GM23248 (cell line): ENCODE measurements at regions not wholly inside any gene's neighbourhood (a gene's known extent, or its start where the extent isn't known, plus 50 kb on each side); places are given as distances from the start of the nearest gene placed in this dataset.

Experiments used
- EZH2 ChIP-seq: fragments of 200-600 bp; sonication (generic); IDR thresholded peaks from 2 replicates; pipeline ENCODE4 v1.6.1; 2018; ENCODE audit warnings: antibody characterized with exemption, mild to moderate bottlenecking; ENCODE audit not compliant: insufficient read depth, poor library complexity, severe bottlenecking
- EZH2phosphoT487 ChIP-seq: fragments of 200-600 bp; sonication (generic); IDR thresholded peaks from 2 replicates; pipeline ENCODE4 v1.6.1; 2018; ENCODE audit warnings: antibody characterized with exemption, moderate library complexity, mild to moderate bottlenecking, low read depth; ENCODE audit not compliant: insufficient read depth

DNA sequence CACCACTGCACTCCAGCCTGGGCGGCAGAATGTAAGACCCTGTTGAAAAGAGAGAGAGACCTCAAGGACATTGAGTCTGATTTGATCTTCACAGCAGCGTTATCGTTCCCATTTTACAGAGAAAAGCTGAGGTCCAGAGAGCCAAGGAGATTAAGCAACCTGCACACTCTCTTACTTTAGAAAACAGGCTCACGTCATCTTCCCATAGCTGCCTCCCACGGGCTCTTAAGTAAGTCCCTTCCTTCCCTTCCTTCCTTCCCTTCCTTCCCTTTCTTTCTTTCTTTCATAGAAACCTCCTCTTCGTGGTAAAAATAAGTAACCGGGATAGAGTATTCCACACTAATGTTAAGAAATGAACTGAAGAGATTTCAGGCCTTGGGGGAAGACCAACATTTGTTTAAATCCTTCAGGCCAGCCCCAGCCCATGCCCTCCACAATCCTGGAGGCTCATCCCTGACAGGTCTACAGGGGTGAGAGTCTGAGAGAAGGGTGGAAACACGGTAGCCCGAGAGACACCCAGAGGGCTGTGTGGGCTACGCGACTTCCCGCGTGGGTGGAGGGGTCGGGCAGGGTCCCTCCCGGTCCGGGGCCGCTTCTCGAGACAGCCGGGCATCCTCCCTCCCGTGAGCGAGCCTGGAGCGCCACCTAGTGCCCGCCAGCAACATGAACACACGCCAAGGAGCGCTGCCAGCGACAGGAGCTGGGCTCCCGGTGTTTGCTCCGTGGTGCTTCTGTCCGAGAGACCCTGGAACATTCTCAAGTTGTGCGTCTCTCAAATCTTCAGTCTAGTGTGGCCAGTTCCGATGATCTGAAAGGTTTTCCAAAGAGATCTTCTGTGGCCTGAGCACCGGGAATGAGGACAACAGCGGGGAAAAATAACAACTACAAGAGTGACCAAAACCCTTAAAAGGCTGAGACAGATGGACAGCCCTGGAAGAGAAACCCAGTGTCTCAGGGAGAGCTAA, 160.3 kb downstream of the INO80D start:
- TF ChIP-seq EZH2 (no peak), EZH2phosphoT487 (no peak)
